Transverse colon (tissue), 4 donors: ENCODE measurements at regions not wholly inside any gene's neighbourhood (a gene's known extent, or its start where the extent isn't known, plus 50 kb on each side); places are given as distances from the start of the nearest gene placed in this dataset.

Source experiments
- DNase-seq: peaks from one replicate; pipeline ENCODE4 v3.0.0-alpha.2; 2019
- H3K27ac ChIP-seq, 4 donors: fragments of 200-600 bp; sonication (generic); 2 replicates each; pipeline ENCODE4 v1.5.1; 2016 to 2018; ENCODE audit warnings: inconsistent platforms in 4 of 4
- H3K27me3 ChIP-seq: fragments of 200-600 bp; sonication (generic); 2 replicates; pipeline ENCODE4 v1.5.1; 2017; ENCODE audit warnings: inconsistent platforms
- H3K36me3 ChIP-seq, 4 donors: fragments of 200-600 bp; sonication (generic); 2 replicates each; pipeline ENCODE4 v1.5.1; 2017 to 2019; ENCODE audit warnings: inconsistent platforms in 4 of 4
- H3K4me1 ChIP-seq, 4 donors: fragments of 200-600 bp; sonication (generic); 2 replicates each; pipeline ENCODE4 v1.5.1; 2017 to 2020; ENCODE audit warnings: inconsistent platforms in 4 of 4
- H3K4me3 ChIP-seq, 4 donors: fragments of 200-600 bp; sonication (generic); 1 replicate in 1 of 4; 2 replicates in 3 of 4; pipeline versions ENCODE4 v1.5.1 to v1.6.1; 2017 to 2019; ENCODE audit warnings: inconsistent platforms in 4 of 4
- H3K9me3 ChIP-seq, 2 donors: fragments of 200-600 bp; sonication (generic); 2 replicates each; pipeline ENCODE4 v1.5.1; 2017 to 2019; ENCODE audit warnings: inconsistent platforms in 2 of 2
- CTCF ChIP-seq, 5 experiments: fragments of 200-600 bp in 3 of 5; fragments of 450-650 bp in 2 of 5; sonication (generic) in 3 of 5; IDR thresholded peaks; 1 replicate in 2 of 5; 2 replicates in 3 of 5; pipeline ENCODE4 v1.5.1; 2016 to 2017; ENCODE audit warnings: antibody characterized with exemption in 5 of 5, inconsistent platforms in 3 of 5, mild to moderate bottlenecking in 2 of 5, moderate library complexity in 1 of 5
- EP300 ChIP-seq: sonication (generic); formaldehyde crosslinking; IDR thresholded peaks from one replicate; pipeline ENCODE4 v1.6.1; 2017; ENCODE audit warnings: antibody characterized with exemption, low read depth
- POLR2A ChIP-seq: fragments of 450-650 bp; IDR thresholded peaks from one replicate; pipeline ENCODE4 v1.6.1; 2016; ENCODE audit warnings: antibody characterized with exemption, mild to moderate bottlenecking, moderate library complexity
- POLR2AphosphoS5 ChIP-seq, 3 donors: sonication (generic); formaldehyde crosslinking; IDR thresholded peaks; one replicate each; pipeline ENCODE4 v1.6.1; 2016; ENCODE audit warnings: antibody characterized with exemption in 3 of 3
- WGBS, 2 donors: methylation state at CpG; one replicate each; pipeline ENCODE4 v1.1.5; 2018; ENCODE audit warnings: low coverage in 1 of 2; 5-methylcytosine and 5-hydroxymethylcytosine counted together
- in situ Hi-C, 4 donors: fragments of 200-750 bp; cut with MboI; loops; one replicate each; pipeline versions ENCODE4 v1.15.0 to v1.15.1; 2017; ENCODE audit warnings: low sequenced_read_pairs in 3 of 4, low pct_ligation_motif_present in 1 of 4, low pct_unique_long_range_greater_than_20kb in 1 of 4
- intact Hi-C: fragments of 100-400 bp; cut with DNase I; formaldehyde crosslinking; loops from one replicate; pipeline ENCODE4 v1.15.1; 2023; ENCODE audit warnings: low total_unique reads

GRCh38 chr13:40152922-40153321 lies 497.5 kb downstream of the COG6 start:
- H3K27ac ChIP-seq, result no peak overlapping the region

GRCh38 chr13:40153516-40153915 lies 498.1 kb downstream of the COG6 start:
- Histone ChIP-seq H3K4me3 (no peak overlapping the region), H3K9me3 (no peaks in the 10 kb centered on the region), H3K4me1 (peaks cover 0 to 13% (median 3%) of the 10 kb centered on the region in 4 donors), H3K27ac (no peak overlapping the region), H3K36me3 (no peaks in the 10 kb centered on the region), H3K27me3 (no peaks in the 10 kb centered on the region)
- intact Hi-C loops, result no loop called here
- WGBS, 2 donors, result 81% methylated on average over 2 of the region's 2 CpGs; no CpG with 5 or more reads in 1 of the 2 donors
- in situ Hi-C loops, result no loop called here
- TF ChIP-seq EP300, result no peak
- no peak for TF ChIP-seq POLR2A
- TF ChIP-seq POLR2AphosphoS5 (IDR thresholded peaks at IDR 0.05), result no peak
- no peak for TF ChIP-seq CTCF (IDR thresholded peaks at IDR 0.05)
- DNase-seq, result no peak

More at GRCh38 chr13:40152922-40153321, 497.5 kb downstream of the COG6 start:
- Histone ChIP-seq H3K4me3 (no peak overlapping the region), H3K4me1 (peaks cover 0 to 13% (median 3%) of the 10 kb centered on the region in 4 donors), H3K9me3 (no peaks in the 10 kb centered on the region), H3K27me3 (no peaks in the 10 kb centered on the region), H3K36me3 (no peaks in the 10 kb centered on the region)
- TF ChIP-seq EP300 (no peak), POLR2AphosphoS5 (IDR thresholded peaks at IDR 0.05) (no peak), POLR2A (no peak), CTCF (IDR thresholded peaks at IDR 0.05) (no peak)
- no peak for DNase-seq
- in situ Hi-C loops, result no loop called here
- WGBS, 2 donors, result 83 to 86% methylated on average over 4 of the region's 4 CpGs
- intact Hi-C loops, result no loop called here

GRCh38 chr13:40155201-40155600 lies 499.7 kb downstream of the COG6 start:
- 95 to 98% methylated on average over 2 of the region's 2 CpGs for WGBS, 2 donors
- intact Hi-C loops, result no loop called here

GRCh38 chr13:40158218-40158617 lies 502.8 kb downstream of the COG6 start:
- TF ChIP-seq POLR2AphosphoS5 (IDR thresholded peaks at IDR 0.05) (no peak), CTCF (IDR thresholded peaks at IDR 0.05) (no peak), EP300 (no peak), POLR2A (no peak)
- no peaks in the 10 kb centered on the region for H3K36me3 ChIP-seq
- in situ Hi-C loops, result no loop called here
- no peaks in the 10 kb centered on the region for H3K9me3 ChIP-seq
- H3K27me3 ChIP-seq, result no peaks in the 10 kb centered on the region
- H3K27ac ChIP-seq, result no peak overlapping the region
- H3K4me3 ChIP-seq, result no peak overlapping the region
- intact Hi-C loops, result no loop called here
- WGBS, 2 donors, result 56% methylated on average over 1 of the region's 1 CpG; no CpG with 5 or more reads in 1 of the 2 donors
- no peak for DNase-seq
- H3K4me1 ChIP-seq, result no peaks in the 10 kb centered on the region

More at GRCh38 chr13:40155201-40155600, 499.7 kb downstream of the COG6 start:
- no peaks in the 10 kb centered on the region for H3K27me3 ChIP-seq
- H3K4me3 ChIP-seq, result no peak overlapping the region
- in situ Hi-C loops, result no loop called here
- H3K36me3 ChIP-seq, result no peaks in the 10 kb centered on the region
- no peak overlapping the region for H3K27ac ChIP-seq
- no peaks in the 10 kb centered on the region for H3K9me3 ChIP-seq
- peaks cover 0 to under 1% (median 0%) of the 10 kb centered on the region in 4 donors for H3K4me1 ChIP-seq
- DNase-seq, result no peak
- TF ChIP-seq CTCF (IDR thresholded peaks at IDR 0.05), result no peak
- TF ChIP-seq POLR2AphosphoS5 (IDR thresholded peaks at IDR 0.05), result no peak
- TF ChIP-seq POLR2A, result no peak
- TF ChIP-seq EP300, result no peak
